PC-9 (cell line): ENCODE measurements at regions not wholly inside any gene's neighbourhood (a gene's known extent, or its start where the extent isn't known, plus 50 kb on each side); places are given as distances from the start of the nearest gene placed in this dataset.

Experiments
- EZH2 ChIP-seq: fragments of 200-600 bp; sonication (generic); IDR thresholded peaks from 2 replicates; pipeline ENCODE4 v1.8.0; 2017; ENCODE audit warnings: antibody characterized with exemption, low read depth
- TF ChIP-seq, protein P1 (sequence below): fragments of 200-600 bp; sonication (generic); conservative IDR thresholded peaks from 2 replicates; pipeline ENCODE4 v1.6.1; 2017; ENCODE audit warnings: mixed run types, antibody characterized with exemption, mild to moderate bottlenecking, moderate library complexity

GRCh38 chr9:119761812-119762211 is 392.6 kb upstream of the BRINP1 start:
- TF ChIP-seq, protein P1, sequence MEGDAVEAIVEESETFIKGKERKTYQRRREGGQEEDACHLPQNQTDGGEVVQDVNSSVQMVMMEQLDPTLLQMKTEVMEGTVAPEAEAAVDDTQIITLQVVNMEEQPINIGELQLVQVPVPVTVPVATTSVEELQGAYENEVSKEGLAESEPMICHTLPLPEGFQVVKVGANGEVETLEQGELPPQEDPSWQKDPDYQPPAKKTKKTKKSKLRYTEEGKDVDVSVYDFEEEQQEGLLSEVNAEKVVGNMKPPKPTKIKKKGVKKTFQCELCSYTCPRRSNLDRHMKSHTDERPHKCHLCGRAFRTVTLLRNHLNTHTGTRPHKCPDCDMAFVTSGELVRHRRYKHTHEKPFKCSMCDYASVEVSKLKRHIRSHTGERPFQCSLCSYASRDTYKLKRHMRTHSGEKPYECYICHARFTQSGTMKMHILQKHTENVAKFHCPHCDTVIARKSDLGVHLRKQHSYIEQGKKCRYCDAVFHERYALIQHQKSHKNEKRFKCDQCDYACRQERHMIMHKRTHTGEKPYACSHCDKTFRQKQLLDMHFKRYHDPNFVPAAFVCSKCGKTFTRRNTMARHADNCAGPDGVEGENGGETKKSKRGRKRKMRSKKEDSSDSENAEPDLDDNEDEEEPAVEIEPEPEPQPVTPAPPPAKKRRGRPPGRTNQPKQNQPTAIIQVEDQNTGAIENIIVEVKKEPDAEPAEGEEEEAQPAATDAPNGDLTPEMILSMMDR, result no peak
- TF ChIP-seq EZH2, result no peak
